SW 1271 (cell line): ENCODE measurements at regions not wholly inside any gene's neighbourhood (a gene's known extent, or its start where the extent isn't known, plus 50 kb on each side); places are given as distances from the start of the nearest gene placed in this dataset.
"Not testable (repeated sequence)": the region's sequence is repeated elsewhere in the genome, so short reads cannot be mapped to it uniquely, and the experiment has no call there.

Experiments used
- DNase-seq, 2 experiments: peaks; one replicate each; lab custom pipeline; 2025; lab: John Stamatoyannopoulos, UW

- no peak for DNase-seq
These were observed 529.5 kb upstream of the SEMA3D start for GRCh38 chr7:85716353-85716752.

- no peak for DNase-seq
These were observed 528.1 kb upstream of the SEMA3D start for GRCh38 chr7:85714951-85715350.

- DNase-seq: no peak
These were observed 527.3 kb upstream of the SEMA3D start for GRCh38 chr7:85714043-85714578.

- DNase-seq: no peak
These were observed 526.3 kb upstream of the SEMA3D start for GRCh38 chr7:85713171-85713570.

GRCh38 chr7:85711894-85712293, 525.0 kb upstream of the SEMA3D start:
- DNase-seq: no peak

- DNase-seq: no peak
These were observed 524.1 kb upstream of the SEMA3D start for GRCh38 chr7:85710960-85711359.

GRCh38 chr7:85708221-85708620, 521.4 kb upstream of the SEMA3D start:
- no peak for DNase-seq

- no peak for DNase-seq
These were observed 518.2 kb upstream of the SEMA3D start for GRCh38 chr7:85705076-85705475.

- DNase-seq: no peak
These were observed 516.6 kb upstream of the SEMA3D start for GRCh38 chr7:85703251-85704010.

- no peak for DNase-seq
These were observed 515.5 kb upstream of the SEMA3D start for GRCh38 chr7:85702348-85702747.

GRCh38 chr7:85699482-85699881, 512.6 kb upstream of the SEMA3D start:
- no peak for DNase-seq

- peak in 1 of 2 experiments; percentile 17 for DNase-seq
These were observed 508.7 kb upstream of the SEMA3D start for GRCh38 chr7:85695533-85695932.

- DNase-seq: no peak
These were observed 508.2 kb upstream of the SEMA3D start for GRCh38 chr7:85695041-85695440.

- no peak for DNase-seq
These were observed 506.5 kb upstream of the SEMA3D start for GRCh38 chr7:85693326-85693725.

- DNase-seq: no peak
These were observed 501.9 kb upstream of the SEMA3D start for GRCh38 chr7:85688712-85689111.

GRCh38 chr7:85686401-85687181, 499.7 kb upstream of the SEMA3D start:
- DNase-seq: no peak

GRCh38 chr7:85685901-85686300, 499.0 kb upstream of the SEMA3D start:
- no peak for DNase-seq

- no peak for DNase-seq
These were observed 496.2 kb upstream of the SEMA3D start for GRCh38 chr7:85682833-85683620.

GRCh38 chr7:85681241-85681640, 494.4 kb upstream of the SEMA3D start:
- no peak for DNase-seq

GRCh38 chr7:85675093-85675492, 488.2 kb upstream of the SEMA3D start:
- not testable (repeated sequence) for DNase-seq

- DNase-seq: no peak
These were observed 487.0 kb upstream of the SEMA3D start for GRCh38 chr7:85673876-85674275.

- no peak for DNase-seq
These were observed 482.4 kb upstream of the SEMA3D start for GRCh38 chr7:85669225-85669624.
